VCaP (cell line): ENCODE measurements at regions not wholly inside any gene's neighbourhood (a gene's known extent, or its start where the extent isn't known, plus 50 kb on each side); places are given as distances from the start of the nearest gene placed in this dataset.

Experiments
- H3K27ac ChIP-seq: fragments of 450-650 bp; 2 replicates; pipeline ENCODE4 v1.5.1; 2017
- CTCF ChIP-seq: fragments of 450-650 bp; conservative IDR thresholded peaks from 2 replicates; pipeline ENCODE4 v1.5.1; 2017; ENCODE audit warnings: mild to moderate bottlenecking, moderate library complexity

- no peak overlapping the region for H3K27ac ChIP-seq
- TF ChIP-seq CTCF: no peak
These were observed 117.5 kb upstream of the VPREB1 start for GRCh38 chr22:22127100-22127499.

- H3K27ac ChIP-seq: no peak overlapping the region
- peak; percentile 12; the same call in 1 of the 2 replicates for TF ChIP-seq CTCF
These were observed 118.8 kb upstream of the VPREB1 start for GRCh38 chr22:22125579-22126468.

DNA sequence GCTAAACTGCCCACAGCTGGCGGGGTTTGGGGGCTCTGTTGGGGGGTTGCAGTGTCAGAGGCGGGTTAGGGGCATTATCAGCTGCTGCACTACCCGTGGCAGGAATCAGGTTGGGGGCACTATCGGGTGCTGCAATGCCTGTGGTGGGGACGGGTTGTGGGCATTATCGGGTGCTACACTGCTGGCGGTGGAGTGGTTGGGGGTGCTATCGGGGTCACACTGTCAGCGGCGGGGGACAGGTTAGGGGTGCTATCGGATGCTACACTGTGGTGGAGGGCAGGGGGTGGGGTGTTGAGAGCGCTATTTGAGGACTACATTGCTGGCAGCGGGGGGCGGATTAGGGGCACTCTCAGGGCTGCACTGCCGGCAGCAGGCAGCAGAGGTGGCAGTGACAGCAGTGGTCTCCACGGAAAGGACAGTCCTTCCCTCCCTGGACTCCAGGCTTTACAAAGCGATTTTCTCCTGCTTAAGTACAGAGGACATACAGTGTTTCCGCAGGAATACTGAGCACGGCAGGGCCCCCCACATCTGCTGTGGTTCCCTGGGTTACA, 119.5 kb upstream of the VPREB1 start:
- no peak for TF ChIP-seq CTCF
- no peak overlapping the region for H3K27ac ChIP-seq

- H3K27ac ChIP-seq: no peak overlapping the region
- no peak for TF ChIP-seq CTCF
These were observed 120.2 kb upstream of the VPREB1 start for GRCh38 chr22:22124374-22124773.

- no peak overlapping the region for H3K27ac ChIP-seq
- no peak for TF ChIP-seq CTCF
These were observed 120.7 kb upstream of the VPREB1 start for GRCh38 chr22:22123960-22124278.

DNA sequence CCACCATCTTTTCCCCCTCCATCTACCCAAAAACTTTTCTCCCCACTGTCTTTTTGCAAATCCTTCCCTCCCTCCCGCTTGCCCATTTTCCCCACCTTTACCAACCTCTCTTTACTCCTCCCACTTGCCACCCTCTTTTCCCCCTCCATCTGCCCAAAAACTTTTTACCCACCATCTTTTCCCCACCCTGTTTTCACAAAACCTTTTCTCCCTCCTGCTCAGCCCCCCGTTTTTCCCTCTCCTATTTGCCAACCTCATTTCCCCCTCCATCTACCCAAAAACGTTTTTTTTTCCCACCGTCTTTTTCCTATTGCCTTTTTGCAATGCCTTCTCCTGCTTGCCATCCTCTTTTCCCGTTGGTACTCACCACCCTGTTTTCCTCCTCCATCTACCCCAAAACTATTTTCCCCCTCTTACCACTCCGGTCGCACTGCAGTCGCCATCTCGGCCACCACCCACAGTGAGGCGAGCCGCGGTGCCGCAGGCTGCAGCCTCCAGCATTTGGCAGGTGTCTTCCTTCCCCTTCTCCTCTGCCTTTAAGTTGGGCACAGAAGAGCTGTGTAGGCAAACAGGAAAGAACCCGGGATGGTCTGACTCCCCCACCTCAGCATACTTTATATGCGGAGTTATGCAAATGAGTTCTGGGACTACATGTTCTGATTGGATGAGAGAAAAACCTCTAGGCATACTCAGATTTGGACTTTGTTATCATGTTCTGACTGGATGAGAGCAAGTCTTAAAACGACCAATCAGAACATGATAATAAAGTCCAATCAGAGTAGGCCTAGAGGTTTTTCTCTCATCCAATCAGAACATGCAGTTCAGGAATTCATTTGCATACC, 121.2 kb upstream of the VPREB1 start:
- H3K27ac ChIP-seq: no peak overlapping the region
- no peak for TF ChIP-seq CTCF
